NCI-H1930 (cell line): ENCODE measurements at regions not wholly inside any gene's neighbourhood (a gene's known extent, or its start where the extent isn't known, plus 50 kb on each side); places are given as distances from the start of the nearest gene placed in this dataset.
A peak's percentile ranks its signal among the peaks of the same experiment; 100 is the strongest.

ENCODE experiments used
- DNase-seq, 2 experiments: peaks; one replicate each; lab custom pipeline; 2025; lab: John Stamatoyannopoulos, UW

DNA sequence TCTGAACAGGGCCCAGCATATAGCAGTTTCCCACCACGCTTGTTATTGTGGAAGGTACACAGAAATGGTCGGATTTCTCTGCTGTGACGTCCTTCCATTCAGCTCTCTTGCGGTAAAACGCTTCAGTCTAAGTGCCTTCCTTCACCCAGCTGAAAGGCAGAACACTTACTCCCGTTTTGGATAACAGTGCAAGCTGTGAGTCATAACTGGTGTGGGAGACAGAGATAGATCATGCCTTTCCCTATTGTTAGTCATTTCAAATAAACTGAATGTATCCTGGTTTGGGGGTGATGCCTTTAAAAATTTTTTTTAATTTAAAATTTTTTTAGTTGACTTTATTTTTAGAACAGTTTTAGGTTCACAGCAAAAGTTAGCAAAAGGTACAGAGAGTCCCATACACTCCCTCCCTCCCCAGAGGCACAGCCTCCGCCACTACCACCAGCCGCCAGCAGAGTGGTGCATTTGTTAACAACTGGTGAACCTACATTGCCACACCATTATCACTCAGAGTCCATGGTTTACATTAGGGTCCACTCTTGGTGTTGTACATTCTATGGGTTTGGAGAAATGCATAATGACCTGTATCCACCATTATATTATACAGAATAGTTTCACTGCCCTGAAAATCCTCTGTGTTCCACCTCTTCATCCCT lies 94.9 kb upstream of the NSMCE3 start:
- DNase-seq = no peak

DNA sequence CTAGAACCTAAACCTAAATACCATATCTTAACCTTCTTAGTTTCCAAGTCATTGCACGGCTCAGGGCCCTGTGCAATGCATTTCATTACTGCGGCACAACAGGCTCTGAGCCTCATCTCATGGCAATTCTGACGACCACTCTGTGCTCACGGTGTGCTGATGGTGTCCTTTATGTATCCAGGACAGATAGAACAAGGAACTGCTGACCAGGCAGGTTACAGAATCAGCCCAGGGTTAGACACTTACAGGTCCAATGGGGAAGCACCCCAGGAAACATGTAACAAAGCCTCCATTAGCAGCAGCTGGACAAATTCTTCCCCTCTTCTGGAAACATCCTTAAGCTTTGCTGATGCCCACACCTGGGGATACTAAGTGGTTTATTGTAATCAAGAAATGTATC lies 91.9 kb upstream of the NSMCE3 start:
- DNase-seq = no peak

DNA sequence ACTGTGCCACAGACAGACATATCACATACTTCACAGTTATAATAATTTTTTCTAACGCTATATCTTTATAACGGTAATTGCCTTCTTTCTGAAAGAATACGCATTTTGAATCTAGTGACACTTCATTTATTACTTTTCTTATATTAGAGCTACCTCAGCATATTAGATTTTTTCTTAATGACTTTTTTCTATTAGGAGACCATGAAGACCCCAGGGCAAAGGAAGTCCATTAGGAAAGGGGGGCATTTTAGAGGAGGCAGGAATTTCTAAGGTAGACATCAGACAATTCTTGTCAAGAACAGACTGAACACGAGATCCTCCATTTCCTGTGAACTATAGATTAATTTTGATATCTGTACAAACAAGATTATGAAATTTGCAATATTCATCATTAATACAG lies 90.5 kb upstream of the NSMCE3 start:
- no peak for DNase-seq

DNA sequence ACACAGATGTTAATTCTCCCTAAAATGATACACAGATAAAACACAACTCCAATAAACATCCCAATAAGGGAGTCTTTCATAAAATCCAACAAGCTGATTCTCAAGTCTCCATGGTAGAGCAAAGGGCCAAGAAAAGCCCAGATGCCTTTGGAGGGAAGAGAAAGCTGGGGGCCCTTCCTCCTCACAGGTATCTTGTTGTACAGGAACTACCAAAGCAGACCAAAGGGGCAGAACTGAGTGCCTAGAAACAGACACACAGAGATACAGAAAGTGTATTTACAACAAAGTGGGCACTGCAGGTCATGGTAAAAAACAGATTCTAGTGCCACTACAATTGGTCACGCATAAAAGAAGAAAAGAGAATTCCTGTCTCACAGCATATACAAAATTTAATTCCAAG lies 87.2 kb upstream of the NSMCE3 start:
- no peak for DNase-seq

DNA sequence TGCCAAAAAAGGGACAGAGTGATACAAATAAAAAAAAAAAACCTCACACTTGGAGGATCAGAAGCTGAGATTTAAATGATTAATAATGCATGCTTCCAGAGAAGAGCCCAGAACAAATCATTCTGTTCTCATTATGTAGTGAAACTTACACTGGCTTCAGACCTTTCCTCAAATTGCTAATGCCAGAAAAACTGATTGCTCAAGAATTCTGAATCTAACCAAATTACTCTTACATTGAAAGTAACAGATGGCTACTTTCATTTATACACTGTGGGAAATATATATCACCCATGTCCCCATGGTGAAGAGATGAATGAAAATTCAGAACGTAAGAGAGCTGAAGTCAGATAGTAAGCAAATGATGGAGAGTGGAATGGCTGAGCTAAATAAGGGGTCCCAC lies 85.9 kb upstream of the NSMCE3 start:
- no peak for DNase-seq

DNA sequence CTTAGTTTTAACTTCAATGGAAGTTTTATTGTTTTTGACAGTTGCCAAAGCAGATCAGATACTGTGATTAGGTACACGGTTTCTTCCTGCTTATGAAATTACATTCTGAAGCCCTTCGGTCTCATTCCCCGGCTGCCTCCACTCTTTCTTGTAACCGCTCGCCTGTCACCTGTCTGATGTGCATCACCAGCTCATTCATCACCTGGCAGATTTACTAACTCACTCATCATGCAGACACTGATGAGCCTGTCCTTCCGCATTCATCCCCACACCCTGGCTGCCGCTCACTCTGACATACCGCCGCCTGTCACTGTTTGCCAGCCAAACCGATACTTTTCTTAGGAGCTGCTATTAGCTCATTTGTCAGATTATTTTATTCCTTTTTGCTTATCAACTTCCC lies 82.8 kb upstream of the NSMCE3 start:
- DNase-seq = no peak

DNA sequence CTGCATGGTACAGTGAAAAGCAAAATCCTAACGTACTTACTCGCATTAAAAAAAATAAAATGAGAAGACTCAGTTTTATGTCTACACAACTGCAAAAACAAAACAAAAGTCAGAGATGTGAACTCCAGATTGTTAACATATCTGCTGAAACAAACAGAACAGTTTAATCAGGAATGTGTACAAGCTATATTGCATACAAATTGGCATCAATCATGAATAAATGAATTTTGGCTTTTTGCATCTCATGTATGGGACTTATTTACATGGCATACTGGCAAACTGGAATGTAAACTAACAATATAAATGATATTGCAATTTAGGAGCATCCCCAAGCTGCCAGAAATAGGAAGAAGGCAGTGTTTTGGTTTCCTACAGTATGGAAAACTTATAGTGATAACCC lies 79.6 kb upstream of the NSMCE3 start:
- DNase-seq = no peak

DNA sequence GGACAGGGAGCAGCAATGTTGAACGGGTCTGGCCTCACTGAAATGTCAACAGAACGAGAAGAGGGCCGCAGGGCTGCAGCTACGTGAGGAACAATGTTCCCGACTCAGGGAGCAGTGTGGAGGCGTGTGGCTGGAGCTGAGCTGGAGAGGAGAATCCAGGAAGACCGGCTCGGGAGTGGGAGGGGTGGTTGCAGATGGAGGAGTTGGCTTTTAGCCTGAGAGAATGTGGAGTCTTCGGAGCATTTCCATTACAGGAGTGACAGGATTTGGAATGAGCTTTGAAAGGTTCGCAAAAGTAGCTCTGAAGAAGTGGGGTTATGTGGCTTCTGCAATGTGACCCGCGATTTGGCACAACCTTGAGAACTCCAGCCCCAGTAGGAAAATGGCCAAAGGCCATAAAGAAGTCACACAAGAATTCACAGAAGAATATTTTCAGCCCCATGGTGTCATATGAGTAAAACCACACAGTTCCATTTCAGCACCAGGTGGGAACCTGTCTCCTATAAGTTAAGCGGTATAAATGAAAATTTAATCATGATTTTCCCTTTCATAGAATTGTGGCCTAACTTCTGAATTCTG lies 78.8 kb upstream of the NSMCE3 start:
- DNase-seq = no peak

DNA sequence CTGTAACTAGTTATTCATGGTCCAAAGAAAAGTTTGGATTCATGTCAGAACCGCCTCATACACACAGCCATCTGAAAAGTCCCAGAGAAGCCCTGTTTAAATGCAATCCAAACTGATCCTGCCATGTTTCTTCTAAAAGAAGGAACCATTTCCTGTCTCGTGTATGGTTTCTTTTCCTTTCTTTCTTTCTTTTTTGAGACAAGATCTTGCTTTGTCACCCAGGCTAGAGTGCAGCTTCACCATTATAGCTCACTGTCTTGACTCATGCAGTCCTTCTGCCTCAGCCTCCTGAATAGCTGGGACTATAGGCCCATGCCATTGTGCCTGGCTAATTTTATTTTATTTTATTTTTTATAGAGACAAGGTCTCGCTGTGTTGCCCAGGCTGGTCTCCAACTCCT lies 77.4 kb upstream of the NSMCE3 start:
- no peak for DNase-seq

DNA sequence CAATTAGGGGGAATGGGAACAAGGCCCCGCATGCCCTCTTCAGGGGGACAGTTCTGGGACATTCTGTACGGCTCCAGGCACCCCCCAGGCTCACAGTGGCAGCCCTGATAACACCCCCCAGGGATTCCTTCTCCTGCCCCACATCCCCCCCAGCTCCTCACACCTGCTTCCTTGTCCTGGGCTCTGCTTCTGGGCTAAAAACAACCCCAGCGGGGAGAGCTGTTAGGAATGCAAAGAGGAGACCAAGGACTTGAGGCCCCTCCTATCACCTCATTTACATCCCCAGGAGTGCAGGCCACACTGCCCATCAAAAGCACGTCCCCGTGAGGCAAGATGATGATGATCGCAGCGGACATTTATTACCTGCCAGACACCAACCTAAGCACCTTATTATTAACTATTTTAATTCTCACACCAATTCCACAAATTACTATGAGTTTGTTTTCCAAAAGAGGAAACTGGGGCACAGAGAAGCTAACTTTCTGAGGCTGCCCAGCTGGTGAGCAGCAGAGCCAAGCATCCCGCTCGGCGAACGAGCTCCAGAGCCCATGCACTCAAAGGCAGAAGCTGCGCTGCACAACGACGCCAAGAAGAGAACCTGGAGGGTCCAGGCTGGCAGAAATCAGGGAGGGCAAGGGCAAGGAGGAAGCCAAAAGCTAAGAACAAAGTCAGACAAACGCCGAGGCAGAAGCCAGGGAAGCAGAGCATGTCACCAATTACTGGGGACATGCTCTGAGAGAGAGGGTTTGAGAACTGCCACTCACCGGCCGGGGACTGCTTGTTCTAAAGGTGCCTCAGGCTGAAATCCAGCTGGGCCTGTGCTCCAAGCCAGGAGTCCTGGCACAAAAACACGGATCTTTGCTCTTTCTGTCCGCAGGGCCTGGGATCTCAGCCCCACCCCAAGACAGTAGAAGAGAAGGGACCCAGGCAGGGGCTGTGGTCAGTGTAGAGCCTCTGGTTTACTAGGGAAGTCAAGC lies 76.2 kb upstream of the NSMCE3 start:
- no peak for DNase-seq

DNA sequence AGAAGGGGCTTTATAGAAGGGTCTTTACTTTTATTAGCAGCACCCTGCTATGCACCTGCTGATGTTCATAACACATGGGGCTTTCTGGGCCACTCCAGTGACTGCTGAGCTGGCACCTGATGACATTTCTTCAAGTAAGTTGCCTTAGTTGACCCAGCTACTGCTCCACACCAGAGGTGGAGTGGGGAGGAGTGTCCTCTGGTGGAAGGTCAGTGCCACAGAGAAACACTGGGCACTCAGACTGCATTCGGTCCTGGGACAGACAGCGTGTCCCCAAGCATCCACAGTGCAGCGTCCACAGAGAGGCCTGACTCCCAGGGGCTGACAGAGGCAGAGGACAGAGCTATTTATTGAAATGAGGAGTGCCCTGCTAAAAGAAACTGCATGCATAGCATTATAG lies 74.9 kb upstream of the NSMCE3 start:
- no peak for DNase-seq

DNA sequence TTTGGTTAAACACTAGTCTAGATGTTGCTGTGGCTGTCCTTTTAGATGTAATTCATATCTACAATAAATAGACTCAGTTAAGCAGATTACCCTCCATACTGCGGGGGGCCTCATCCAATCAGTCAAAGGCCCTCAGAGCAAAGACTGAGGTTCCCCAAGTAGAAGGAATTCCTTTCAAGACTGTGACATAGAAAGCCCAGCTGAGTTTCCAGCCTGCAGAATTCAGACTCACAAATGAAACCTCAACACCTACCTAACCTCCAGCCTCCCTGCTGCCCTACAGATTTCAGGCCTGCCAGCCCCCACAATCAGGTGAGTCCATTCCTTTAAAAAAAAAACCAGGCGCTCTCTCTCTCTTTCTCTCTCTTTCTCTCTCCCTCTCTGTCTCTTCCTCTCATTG lies 73.6 kb upstream of the NSMCE3 start:
- DNase-seq = no peak

DNA sequence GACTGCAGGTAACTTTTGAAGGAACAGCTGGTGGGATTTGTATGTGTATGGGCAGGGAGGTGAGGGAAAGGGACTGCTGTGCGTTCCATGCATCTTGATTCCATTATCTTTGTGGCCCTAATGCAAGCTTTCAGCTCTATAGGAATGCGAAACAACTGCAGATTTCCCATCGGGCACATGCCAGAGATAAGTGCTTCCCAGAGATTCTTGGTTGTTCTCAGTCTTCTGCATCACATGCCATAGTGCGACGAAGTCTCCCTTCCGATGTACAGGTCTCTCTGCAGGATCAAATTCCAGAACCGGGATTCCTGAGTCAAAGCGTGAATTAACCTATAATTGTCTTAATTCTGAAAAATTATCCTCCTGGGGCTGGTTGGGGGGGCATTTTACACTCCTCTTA lies 72.6 kb upstream of the NSMCE3 start:
- DNase-seq = no peak

DNA sequence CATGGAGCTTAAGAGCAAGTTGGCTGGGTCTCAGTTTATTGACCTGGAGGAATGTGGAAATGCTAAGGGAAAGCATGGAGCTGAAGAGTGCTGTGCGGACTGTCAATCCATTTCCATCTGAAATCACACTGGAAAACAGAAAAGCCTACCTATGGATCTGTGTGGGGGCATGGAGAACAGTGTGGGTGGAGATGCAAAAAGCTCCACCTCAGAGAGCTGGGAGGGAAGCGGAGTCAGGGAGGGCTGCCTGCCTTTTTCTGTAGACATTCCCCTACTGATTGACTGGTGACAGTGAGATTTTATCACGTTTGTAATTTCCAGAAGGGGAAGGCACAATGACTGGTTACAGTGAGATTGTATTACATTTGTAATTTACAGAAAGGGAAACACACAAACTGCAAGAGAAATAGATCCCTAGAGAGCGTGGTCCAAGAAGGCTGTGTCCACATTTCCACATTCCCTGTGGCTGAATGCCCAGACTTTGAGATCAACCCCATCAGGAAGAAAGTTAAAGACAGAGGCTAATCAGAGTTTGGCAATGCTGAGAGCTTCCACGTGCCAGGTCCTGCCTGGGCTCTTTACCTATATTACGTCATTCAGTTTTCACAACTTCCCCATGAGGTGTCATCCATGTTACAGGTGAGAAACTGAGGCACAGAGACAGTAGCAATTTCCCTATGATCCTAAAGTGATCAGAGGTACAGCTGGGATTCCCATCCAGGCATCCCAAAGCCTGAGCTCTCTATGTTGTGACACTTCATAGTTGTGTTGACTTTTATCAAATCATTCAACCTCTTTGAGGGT lies 67.7 kb upstream of the NSMCE3 start:
- no peak for DNase-seq

DNA sequence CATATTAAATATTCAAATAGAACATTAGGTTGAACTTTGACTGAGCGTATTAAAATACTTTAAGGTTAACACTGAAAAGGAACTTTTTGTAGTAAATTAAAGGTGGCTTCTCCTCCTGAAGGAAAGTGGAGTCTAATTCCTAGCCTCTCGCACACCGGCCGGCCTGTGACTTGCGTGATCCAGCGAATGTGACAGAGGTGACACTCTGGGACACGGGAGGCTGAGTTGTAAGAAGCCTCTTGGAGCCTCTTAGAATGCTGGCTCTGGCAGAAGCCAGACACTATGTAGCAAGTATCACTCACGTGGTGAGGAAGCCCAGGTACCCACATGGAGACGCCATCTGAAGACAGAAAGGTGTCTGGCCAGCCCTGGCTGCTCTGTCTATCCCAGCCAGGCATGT lies 64.9 kb upstream of the NSMCE3 start:
- no peak for DNase-seq

DNA sequence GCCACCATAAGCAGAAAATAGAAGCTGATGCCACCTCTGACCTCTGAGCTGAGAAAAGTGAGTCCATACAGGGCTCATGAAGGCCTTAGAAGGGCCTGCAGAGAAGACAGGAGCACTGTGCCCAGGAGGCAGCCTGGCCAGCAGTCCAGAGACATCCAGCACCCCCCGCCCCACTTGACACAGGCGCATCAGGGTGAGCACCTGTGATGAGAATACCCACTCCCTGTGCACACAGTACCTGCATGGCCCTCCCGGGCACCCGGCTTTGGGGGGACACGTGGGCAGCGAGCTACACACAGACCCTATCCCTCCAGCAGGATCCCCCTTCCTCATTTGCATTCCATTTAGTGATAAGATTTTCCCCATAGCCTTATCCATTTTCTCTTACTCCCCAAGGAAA lies 63.6 kb upstream of the NSMCE3 start:
- DNase-seq = no peak

DNA sequence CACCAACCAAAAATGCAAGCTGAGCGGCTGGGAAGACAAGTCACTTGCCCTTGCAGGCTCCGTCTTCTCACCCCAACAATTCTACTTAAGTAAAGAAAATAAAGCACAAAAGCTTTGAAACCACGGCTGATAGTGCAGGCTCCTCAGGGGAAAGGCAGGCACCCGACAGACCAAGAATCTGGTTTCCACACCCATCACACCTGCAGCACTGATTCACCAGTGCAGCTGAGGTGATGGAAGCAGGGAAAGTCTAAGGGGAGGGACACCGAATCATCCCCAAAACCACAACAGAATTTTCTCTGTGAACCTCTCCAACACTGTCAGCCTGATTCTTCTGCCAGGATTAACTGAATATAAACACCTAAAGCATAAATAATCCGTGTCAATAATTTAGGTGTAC lies 62.0 kb upstream of the NSMCE3 start:
- no peak for DNase-seq

DNA sequence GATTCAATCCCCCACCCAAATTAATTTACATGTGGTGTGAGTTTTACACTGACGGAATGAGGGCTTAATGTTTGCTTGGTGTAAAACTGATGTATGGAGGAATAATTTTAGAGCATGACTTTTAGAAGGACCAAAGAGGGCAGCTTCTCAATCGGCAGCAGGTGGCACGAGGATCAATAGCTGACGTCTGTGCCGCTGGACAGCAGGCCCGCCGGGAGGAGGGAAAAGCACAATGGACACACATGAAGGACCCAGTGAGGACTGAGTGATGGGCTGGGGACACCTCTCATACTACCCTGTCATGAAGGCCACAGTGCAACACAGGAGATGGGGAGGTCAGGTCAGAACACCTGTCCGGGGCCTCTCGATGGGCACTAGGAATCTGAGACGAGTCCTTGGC lies 61.4 kb upstream of the NSMCE3 start:
- no peak for DNase-seq

DNA sequence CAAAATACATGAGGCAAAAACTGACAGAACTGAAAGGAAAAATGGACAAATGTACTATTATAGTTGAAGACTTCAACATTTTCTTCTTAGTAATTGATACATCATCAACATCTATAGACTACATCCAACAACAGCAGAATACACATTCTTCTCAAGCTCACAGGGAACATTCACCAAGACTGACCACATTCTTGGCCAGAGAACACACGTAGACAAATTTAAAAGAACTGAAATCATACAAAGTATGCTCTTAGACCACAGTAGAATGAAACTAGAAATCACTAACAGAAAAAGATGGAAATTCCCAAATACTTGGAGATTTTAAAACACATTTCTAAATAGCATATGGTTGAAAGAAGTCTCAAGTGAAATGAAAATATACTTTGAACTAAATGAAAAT lies 55.1 kb upstream of the NSMCE3 start:
- no peak for DNase-seq

DNA sequence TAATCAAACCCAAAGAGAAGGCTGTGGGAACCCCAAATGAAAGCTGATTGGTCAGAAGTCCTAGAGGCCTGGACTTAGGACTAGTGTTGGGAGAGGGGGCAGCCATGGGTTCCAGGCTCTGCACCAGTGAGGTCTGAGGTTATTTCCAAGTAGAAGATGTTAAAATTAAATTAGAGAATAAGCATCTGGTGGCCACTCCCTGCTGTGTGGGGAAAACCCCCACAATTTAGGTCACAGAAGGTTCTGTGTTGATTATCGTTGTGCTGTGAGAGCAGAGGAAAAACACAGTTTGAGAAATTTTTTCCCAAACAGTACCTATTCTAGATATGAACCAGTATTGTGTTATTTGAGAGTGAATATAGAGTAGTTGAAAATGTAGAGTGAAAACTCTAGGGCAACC lies 53.9 kb upstream of the NSMCE3 start:
- DNase-seq = no peak

DNA sequence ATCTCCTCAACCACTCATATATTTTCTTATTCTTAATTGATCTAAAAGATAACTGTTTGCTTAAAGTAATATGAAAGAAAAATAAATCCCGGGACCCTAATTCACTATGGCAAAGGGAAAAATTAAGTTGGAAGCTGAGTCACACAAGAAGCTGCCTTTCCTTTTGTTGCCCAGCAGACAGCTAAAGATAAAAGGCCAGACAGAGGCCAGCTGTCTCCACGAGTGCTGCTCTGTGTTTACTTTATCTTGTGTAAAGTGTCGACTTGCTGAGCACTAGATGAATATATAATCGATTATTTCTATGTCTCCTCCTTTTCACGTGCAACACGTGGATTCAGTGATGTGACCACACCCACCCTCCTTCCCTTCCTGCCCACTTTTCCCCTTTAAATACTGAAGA lies 52.8 kb upstream of the NSMCE3 start:
- DNase-seq = peak in 1 of 2 experiments; percentile 3

DNA sequence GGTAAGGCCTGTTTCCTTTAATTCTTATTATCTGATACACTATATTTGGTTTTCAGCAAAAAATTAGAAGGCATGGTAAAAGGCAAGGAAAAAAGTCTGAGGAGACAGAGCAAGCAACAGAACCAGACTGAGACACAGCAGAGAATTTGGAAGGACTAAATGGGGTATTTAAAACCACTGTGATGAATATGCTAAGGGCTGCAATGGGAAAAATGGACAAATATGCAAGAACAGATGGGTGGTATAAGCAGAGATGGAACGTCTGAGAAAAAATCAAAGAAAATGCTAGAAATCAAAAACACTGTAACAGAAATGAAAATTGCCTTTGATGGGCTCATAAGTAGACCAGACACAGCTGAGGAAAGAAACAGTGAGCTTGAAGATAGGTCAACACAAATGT lies 50.8 kb upstream of the NSMCE3 start:
- no peak for DNase-seq
